ENCODE measurements at regions not wholly inside any gene's neighbourhood (a gene's known extent, or its start where the extent isn't known, plus 50 kb on each side); places are given as distances from the start of the nearest gene placed in this dataset.
A peak's percentile ranks its signal among the peaks of the same experiment; 100 is the strongest.

DNA sequence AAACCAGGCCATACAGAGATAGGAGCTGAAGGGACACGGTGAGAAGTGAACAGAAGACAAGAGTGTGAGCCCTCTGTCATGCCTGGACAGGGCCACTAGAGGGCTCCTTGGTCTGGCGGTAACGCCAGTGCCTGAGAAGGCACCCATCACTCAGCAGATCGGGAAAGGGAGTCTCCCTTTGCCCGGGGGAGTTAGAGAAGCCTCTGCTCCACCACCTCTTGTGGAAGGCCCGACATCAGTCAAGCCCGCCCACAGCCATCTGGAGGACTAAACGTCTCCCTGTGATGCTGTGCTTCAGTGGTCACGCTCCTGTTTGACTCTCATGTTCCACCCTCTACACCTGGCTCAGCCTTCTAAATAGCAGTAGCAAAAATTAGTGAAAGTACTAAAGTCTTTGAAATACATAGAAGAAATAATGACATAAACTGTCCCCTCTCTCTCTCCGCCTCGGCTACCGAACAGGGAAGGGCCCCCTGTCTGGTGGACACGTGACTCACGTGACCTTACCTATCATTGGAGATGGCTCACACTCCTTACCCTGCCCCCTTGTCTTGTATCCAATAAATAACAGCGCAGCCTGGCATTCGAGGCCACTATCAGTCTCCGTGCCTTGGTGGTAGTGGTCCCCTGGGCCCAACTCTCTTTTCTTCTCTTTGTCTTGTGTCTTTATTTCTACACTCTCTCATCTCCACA lies 66.7 kb downstream of the RPP21 start:
- POLR2A ChIA-PET, result no interaction called here
- Mint-ChIP-seq H3K27ac (no peak overlapping the region), H3K4me3 (no peak overlapping the region), H3K4me1 (peaks cover 6% of the 10 kb centered on the region), H3K27me3 (peaks cover 45% of the 10 kb centered on the region), H3K36me3 (ENCODE audit: low read depth) (no peaks in the 10 kb centered on the region), H3K9me3 (peaks cover 9% of the 10 kb centered on the region)
- DNase-seq (peak; percentile 35), ATAC-seq (ENCODE audit: low read depth) (peak; percentile 62)
- intact Hi-C loops (cut with micrococcal nuclease), result loop anchor here (5.0 kb wide), 1 partner anchor 41 kb away; no protein-coding TSS in a partner anchor
- CTCF ChIA-PET, result interaction anchor here (1.2 to 1.4 kb wide), 3 partner anchors 9 to 52 kb away, joined by 3 to 4 read pairs (median 3); no protein-coding TSS in a partner anchor
- TF ChIP-seq, protein P1, sequence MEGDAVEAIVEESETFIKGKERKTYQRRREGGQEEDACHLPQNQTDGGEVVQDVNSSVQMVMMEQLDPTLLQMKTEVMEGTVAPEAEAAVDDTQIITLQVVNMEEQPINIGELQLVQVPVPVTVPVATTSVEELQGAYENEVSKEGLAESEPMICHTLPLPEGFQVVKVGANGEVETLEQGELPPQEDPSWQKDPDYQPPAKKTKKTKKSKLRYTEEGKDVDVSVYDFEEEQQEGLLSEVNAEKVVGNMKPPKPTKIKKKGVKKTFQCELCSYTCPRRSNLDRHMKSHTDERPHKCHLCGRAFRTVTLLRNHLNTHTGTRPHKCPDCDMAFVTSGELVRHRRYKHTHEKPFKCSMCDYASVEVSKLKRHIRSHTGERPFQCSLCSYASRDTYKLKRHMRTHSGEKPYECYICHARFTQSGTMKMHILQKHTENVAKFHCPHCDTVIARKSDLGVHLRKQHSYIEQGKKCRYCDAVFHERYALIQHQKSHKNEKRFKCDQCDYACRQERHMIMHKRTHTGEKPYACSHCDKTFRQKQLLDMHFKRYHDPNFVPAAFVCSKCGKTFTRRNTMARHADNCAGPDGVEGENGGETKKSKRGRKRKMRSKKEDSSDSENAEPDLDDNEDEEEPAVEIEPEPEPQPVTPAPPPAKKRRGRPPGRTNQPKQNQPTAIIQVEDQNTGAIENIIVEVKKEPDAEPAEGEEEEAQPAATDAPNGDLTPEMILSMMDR (IDR thresholded peaks at IDR 0.05), result no peak

DNA sequence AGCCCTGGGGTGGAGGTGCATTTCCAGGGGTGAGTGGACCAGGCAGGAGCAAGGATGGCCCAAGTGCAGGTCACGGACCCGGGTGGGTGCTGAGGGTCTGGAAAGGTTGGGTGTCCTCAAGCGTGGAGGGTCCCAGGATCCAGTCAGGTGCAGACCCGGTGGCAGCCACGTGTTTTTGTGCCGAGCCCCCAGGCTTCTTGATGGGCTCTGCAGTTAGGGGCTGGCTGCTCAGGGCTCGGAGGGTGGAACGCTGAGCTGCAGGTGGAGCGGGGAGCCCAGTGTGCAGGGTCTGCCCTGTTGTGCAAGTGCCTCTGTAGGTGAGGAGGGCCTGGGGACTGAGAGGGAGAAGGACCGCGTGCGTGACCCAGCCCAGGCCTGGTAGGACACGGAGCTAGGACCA lies 70.9 kb upstream of the HLA-E start:
- DNase-seq (no peak), ATAC-seq (ENCODE audit: low read depth) (no peak)
- Mint-ChIP-seq H3K36me3 (ENCODE audit: low read depth) (no peaks in the 10 kb centered on the region), H3K27ac (no peak overlapping the region), H3K4me1 (no peaks in the 10 kb centered on the region), H3K9me3 (no peaks in the 10 kb centered on the region), H3K27me3 (peaks cover 51% of the 10 kb centered on the region), H3K4me3 (no peak overlapping the region)
- intact Hi-C loops (cut with micrococcal nuclease), result no loop called here
- TF ChIP-seq, protein P1 (IDR thresholded peaks at IDR 0.05), result no peak
- ChIA-PET CTCF (no interaction called here), POLR2A (no interaction called here)

DNA sequence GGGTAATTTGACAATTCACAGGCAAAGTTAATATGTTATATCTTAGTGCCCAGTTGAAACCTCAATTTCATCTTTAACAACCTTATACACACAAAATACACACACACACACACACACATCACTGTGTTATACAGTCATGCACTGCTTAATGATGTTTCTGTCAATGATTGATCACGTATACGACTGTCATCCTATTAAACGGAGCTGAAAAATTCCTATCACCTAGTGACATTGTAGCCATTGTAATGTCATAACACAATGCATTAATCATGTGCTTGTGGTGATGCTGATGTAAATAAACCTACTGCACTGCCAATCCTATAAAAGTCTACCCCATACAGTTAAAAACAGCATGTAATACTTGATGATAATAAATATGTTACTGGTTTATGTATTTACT lies 64.8 kb upstream of the HLA-E start:
- TF ChIP-seq, protein P1 (IDR thresholded peaks at IDR 0.05), result no peak
- intact Hi-C loops (cut with micrococcal nuclease), result no loop called here
- ATAC-seq (ENCODE audit: low read depth) (no peak), DNase-seq (no peak)
- H3K36me3 Mint-ChIP-seq (ENCODE audit: low read depth), result no peaks in the 10 kb centered on the region
- peaks cover 56% of the 10 kb centered on the region for H3K27me3 Mint-ChIP-seq
- H3K27ac Mint-ChIP-seq, result no peak overlapping the region
- no peaks in the 10 kb centered on the region for H3K4me1 Mint-ChIP-seq
- POLR2A ChIA-PET, result no interaction called here
- peaks cover 4% of the 10 kb centered on the region for H3K9me3 Mint-ChIP-seq
- no peak overlapping the region for H3K4me3 Mint-ChIP-seq
- CTCF ChIA-PET, result no interaction called here
